GM12864 (cell line): ENCODE measurements at regions not wholly inside any gene's neighbourhood (a gene's known extent, or its start where the extent isn't known, plus 50 kb on each side); places are given as distances from the start of the nearest gene placed in this dataset.

Experiments
- DNase-seq: peaks from one replicate; pipeline ENCODE4 v3.0.0-alpha.2; 2011; ENCODE audit warnings: low read depth
- H3K4me3 ChIP-seq: 2 replicates; pipeline ENCODE4 v1.5.1; 2011; ENCODE audit warnings: mild to moderate bottlenecking, low read depth, low read length, control low read depth
- CTCF ChIP-seq: IDR thresholded peaks from 2 replicates; pipeline ENCODE4 v1.5.1; 2011; ENCODE audit warnings: low read depth, mild to moderate bottlenecking, moderate library complexity, low read length, control low read depth, inconsistent platforms; ENCODE audit errors: missing control alignments

DNA sequence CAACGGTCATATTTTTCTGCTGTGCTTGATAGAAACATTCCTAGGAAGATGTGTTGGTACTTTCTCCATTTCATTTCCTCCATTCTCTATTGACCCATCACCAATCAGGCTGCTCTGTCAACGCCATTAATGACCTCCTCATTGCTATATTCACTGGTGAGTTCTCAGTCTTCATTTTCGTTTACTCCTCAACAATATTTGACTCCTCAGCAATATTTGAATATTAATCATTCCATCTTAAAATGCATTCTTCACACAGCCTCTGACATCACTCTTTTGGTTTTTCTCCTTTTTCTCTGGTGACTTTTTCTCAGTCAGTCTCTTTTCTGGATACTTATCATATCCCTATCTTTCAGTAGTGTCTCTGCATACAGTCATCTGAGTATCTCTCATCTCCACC, 323.5 kb upstream of the CRIM1 start:
- no peak for DNase-seq
- no peak overlapping the region for H3K4me3 ChIP-seq
- TF ChIP-seq CTCF: no peak

DNA sequence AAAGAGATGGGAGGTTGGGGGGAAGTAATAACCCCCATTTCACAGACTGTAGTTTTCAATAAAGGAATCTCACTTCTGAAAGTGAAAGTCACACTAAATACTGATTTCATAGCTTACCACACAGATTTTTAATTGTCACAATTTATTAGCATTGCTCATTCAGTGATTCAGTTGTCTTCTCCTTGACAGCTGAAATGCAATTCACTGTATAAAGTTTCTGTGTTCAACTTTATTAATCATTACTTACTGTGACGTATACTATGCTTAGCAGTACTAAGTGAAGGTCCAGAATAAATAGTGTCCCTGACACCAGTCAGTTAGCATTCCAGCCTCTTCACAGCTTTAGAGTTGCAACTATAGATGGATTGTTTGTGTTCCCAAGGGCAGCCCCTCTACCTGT, 324.1 kb upstream of the CRIM1 start:
- TF ChIP-seq CTCF: no peak
- no peak overlapping the region for H3K4me3 ChIP-seq
- DNase-seq: no peak

- H3K4me3 ChIP-seq: no peak overlapping the region
- no peak for DNase-seq
These were observed 328.0 kb upstream of the CRIM1 start for GRCh38 chr2:36027616-36028015.

GRCh38 chr2:36013064-36013463, 342.5 kb upstream of the CRIM1 start:
- no peak for TF ChIP-seq CTCF
- no peak for DNase-seq
- no peak overlapping the region for H3K4me3 ChIP-seq

More at GRCh38 chr2:36027616-36028015, 328.0 kb upstream of the CRIM1 start:
- TF ChIP-seq CTCF: no peak

- DNase-seq: no peak
- TF ChIP-seq CTCF: no peak
- no peak overlapping the region for H3K4me3 ChIP-seq
These were observed 349.1 kb upstream of the CRIM1 start for GRCh38 chr2:36006444-36006843.

DNA sequence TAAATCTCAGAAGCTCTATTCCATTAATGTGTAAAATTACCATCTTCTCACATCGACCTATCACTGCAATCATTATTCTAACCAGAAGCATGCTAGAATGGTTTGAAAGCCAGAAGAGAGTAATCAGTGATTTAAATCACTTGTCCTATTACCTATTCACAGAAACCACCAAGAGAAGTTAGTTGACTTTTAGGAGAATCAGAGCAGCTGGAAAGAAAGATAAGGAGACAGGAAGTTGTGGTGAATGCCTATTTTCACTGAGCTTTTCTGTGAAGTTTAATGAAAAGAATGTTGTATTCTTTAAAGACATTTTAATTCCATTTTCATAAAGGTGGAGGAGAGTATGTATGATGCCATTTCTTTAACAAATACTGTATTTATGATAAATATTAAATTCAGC, 352.6 kb upstream of the CRIM1 start:
- no peak overlapping the region for H3K4me3 ChIP-seq
- TF ChIP-seq CTCF: no peak
- no peak for DNase-seq

GRCh38 chr2:35997488-35997887, 358.1 kb upstream of the CRIM1 start:
- no peak for TF ChIP-seq CTCF
- DNase-seq: no peak
- no peak overlapping the region for H3K4me3 ChIP-seq
